Kidney epithelial cell (primary cell): ENCODE measurements at regions not wholly inside any gene's neighbourhood (a gene's known extent, or its start where the extent isn't known, plus 50 kb on each side); places are given as distances from the start of the nearest gene placed in this dataset.

Experiments used
- DNase-seq: peaks from one replicate; pipeline ENCODE4 v3.0.0-alpha.2; 2010; ENCODE audit warnings: low read depth
- H3K27me3 ChIP-seq: 2 replicates; pipeline ENCODE4 v1.6.0; 2011; ENCODE audit warnings: low read length; ENCODE audit not compliant: control insufficient read depth, insufficient read depth
- H3K36me3 ChIP-seq: 2 replicates; pipeline ENCODE4 v1.5.1; 2011; ENCODE audit warnings: low read length; ENCODE audit not compliant: control insufficient read depth, insufficient read depth
- H3K4me3 ChIP-seq: 2 replicates; pipeline ENCODE4 v1.5.1; 2011; ENCODE audit warnings: low read depth, mild to moderate bottlenecking, control low read depth, low read length
- CTCF ChIP-seq: IDR thresholded peaks from 2 replicates; pipeline ENCODE4 v1.5.1; 2011; ENCODE audit warnings: mild to moderate bottlenecking, moderate library complexity, low read length, control low read depth, inconsistent platforms; ENCODE audit not compliant: insufficient read depth, poor library complexity, severe bottlenecking

GRCh38 chr2:192657362-192657761, 462.6 kb upstream of the TMEFF2 start:
- Histone ChIP-seq H3K27me3 (no peaks in the 10 kb centered on the region), H3K4me3 (no peak overlapping the region), H3K36me3 (no peaks in the 10 kb centered on the region)
- no peak for TF ChIP-seq CTCF
- no peak for DNase-seq

- no peak for DNase-seq
- no peaks in the 10 kb centered on the region for H3K27me3 ChIP-seq
- no peak for TF ChIP-seq CTCF
- H3K4me3 ChIP-seq = no peak overlapping the region
- H3K36me3 ChIP-seq = no peaks in the 10 kb centered on the region
Observed at GRCh38 chr2:192655916-192656315, 461.2 kb upstream of the TMEFF2 start.

- DNase-seq = peak; percentile 47
- TF ChIP-seq CTCF = no peak
- no peaks in the 10 kb centered on the region for H3K27me3 ChIP-seq
- no peak overlapping the region for H3K4me3 ChIP-seq
- H3K36me3 ChIP-seq = no peaks in the 10 kb centered on the region
Observed at GRCh38 chr2:192645811-192646598, 451.3 kb upstream of the TMEFF2 start.

DNA sequence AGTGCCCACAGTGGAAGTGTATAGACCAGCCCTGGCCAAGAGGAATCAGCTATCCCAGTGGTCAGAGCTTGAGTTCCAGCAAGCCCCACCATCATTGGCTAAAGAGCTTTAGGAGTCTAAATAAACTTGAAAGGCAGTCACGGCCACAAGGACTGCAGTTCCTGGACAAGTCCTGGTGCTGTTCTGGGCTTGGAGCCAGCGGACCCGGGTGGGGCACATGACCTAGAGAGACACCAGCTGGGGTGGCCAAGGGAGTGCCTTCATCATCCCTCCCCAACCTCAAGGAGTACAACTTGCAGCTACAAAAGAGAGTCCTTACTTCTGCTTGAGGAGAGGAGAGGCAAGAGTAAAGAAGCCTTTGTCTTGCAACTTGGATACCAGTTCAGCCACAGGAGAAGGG, 439.8 kb upstream of the TMEFF2 start:
- no peak for TF ChIP-seq CTCF
- DNase-seq = no peak
- H3K4me3 ChIP-seq = no peak overlapping the region
- H3K36me3 ChIP-seq = no peaks in the 10 kb centered on the region
- H3K27me3 ChIP-seq = no peaks in the 10 kb centered on the region

DNA sequence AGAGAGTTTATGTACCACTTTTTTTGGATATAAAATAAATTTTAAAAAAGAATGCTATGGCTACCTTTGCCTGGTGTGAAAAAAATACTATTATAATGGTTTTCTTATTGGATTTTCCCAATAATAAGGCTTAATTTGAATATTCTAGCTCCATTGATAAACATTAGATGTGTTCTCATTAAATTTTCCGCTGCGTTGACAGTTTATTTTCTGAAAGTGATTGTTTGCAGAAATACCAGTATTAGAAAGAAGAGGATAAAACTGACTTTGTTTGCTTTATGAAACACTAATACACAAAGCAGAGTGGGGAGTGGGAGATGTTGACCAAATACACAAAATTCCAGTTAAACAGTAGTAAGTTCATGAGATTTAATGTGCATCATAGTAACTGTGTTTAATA, 433.3 kb upstream of the TMEFF2 start:
- no peak overlapping the region for H3K4me3 ChIP-seq
- H3K27me3 ChIP-seq = no peaks in the 10 kb centered on the region
- TF ChIP-seq CTCF = no peak
- DNase-seq = no peak
- H3K36me3 ChIP-seq = no peaks in the 10 kb centered on the region

DNA sequence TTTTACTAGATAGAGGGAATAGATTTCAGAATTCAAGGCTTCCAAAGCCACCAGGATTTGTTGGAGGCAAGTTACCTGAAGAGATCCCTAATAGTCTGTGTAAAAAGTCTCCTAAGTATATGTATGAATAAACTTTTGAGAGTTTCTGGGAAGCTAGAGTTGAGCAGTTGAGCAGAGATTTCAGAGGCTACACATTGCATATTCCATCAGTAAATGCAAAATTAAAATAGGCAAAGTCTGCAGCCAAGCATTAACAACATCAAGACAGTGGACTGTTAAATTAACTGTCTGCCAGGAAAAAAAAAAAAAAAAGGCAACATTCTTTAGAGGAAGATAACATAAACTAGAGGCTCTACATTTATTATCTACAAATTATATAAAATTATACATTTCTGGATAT, 420.4 kb upstream of the TMEFF2 start:
- DNase-seq = no peak
- no peaks in the 10 kb centered on the region for H3K27me3 ChIP-seq
- no peak for TF ChIP-seq CTCF
- H3K4me3 ChIP-seq = no peak overlapping the region
- no peaks in the 10 kb centered on the region for H3K36me3 ChIP-seq
